Motor neuron (in vitro differentiated cells): ENCODE measurements at regions not wholly inside any gene's neighbourhood (a gene's known extent, or its start where the extent isn't known, plus 50 kb on each side); places are given as distances from the start of the nearest gene placed in this dataset.

Experiments used
- ATAC-seq, 8 experiments: fragments of 200-7000 bp; cut with Tn5 transposase; replicated peaks in 6 of 8; 2 replicates each; pipeline ENCODE4 v1.8.0; 2021; ENCODE audit warnings: mild to moderate bottlenecking in 8 of 8, moderate library complexity in 8 of 8
- H3K27ac ChIP-seq, 2 donors: fragments of 250-450 bp; sonication (Bioruptor Pico); 2 replicates each; pipeline ENCODE4 v1.9.0; 2021; ENCODE audit warnings: antibody characterized with exemption in 2 of 2, mild to moderate bottlenecking in 2 of 2, moderate library complexity in 1 of 2
- H3K4me1 ChIP-seq, 2 donors: fragments of 250-450 bp; sonication (Bioruptor Pico); replicated peaks in 1 of 2; 2 replicates each; pipeline ENCODE4 v1.6.1; 2021; ENCODE audit warnings: antibody characterized with exemption in 2 of 2, mild to moderate bottlenecking in 2 of 2, moderate library complexity in 1 of 2
- H3K4me3 ChIP-seq, 5 donors: fragments of 250-450 bp; sonication (Bioruptor Pico); 2 replicates each; pipeline ENCODE4 v1.9.0; 2021; ENCODE audit warnings: antibody characterized with exemption in 5 of 5, mild to moderate bottlenecking in 5 of 5, moderate library complexity in 4 of 5
- WGBS, 10 experiments: fragments of 450-650 bp; shearing (Covaris generic); methylation state at CpG; one replicate each; pipeline ENCODE4 v1.0.0; 2022; 5-methylcytosine and 5-hydroxymethylcytosine counted together
- in situ Hi-C, 9 experiments: fragments of 400-800 bp; cut with MboI; loops; one replicate each; pipeline ENCODE4 v1.15.0; 2021; ENCODE audit warnings: low sequenced_read_pairs in 9 of 9, low pct_unique_long_range_greater_than_20kb in 2 of 9; ENCODE audit not compliant: unreplicated experiment in 9 of 9

DNA sequence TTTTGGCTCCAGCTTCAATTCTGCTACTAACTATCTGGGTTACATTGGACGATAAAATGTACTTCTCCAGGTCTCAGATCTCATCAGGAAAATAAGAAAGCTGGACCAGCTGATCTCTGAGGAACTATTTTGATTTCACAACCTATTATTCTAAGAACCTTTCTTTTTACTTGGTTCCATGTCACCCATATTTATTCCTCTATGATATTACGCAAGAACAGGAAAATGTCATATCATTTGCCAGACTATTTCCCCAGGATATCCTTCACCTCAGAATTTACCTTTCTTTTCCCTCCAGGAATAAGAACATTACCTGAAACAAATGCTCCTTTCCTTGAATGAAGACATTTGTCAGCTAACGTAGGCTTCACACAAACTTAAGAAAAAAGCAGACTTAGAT lies 387.5 kb upstream of the RAG2 start:
- Histone ChIP-seq H3K4me3 (no peak overlapping the region), H3K4me1 (no peaks in the 10 kb centered on the region), H3K27ac (no peak overlapping the region)
- in situ Hi-C loops: no loop called here
- WGBS, 10 experiments: 18 to 90% (median 59%) methylated on average over 2 to 3 of the region's 3 CpGs
- ATAC-seq: no peak

DNA sequence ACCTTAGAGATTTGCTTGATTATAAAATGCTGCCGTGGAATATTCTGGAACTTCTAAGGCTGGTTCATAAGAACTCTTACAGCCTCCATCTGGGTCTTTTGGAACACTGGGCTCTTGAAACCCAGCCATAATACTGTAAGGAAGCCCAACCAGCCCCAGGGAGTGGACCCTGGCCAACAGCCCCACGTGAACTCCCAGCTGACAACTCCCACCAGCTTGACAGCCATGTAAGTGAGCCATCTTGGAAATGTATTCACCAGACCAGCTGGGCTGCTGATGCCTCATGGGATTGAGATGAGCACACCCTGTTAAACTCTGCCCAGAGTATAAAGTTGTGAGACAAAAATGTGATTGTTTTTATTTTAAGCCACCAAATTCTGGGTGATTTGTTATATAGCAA lies 378.7 kb upstream of the RAG2 start:
- no peak for ATAC-seq
- H3K4me3 ChIP-seq: no peak overlapping the region
- H3K27ac ChIP-seq: no peak overlapping the region
- in situ Hi-C loops: no loop called here
- H3K4me1 ChIP-seq: no peaks in the 10 kb centered on the region
- 0 to 100% (median 29%) methylated on average over 1 to 2 of the region's 2 CpGs; no CpG with 5 or more reads in 3 of the 10 experiments for WGBS, 10 experiments

DNA sequence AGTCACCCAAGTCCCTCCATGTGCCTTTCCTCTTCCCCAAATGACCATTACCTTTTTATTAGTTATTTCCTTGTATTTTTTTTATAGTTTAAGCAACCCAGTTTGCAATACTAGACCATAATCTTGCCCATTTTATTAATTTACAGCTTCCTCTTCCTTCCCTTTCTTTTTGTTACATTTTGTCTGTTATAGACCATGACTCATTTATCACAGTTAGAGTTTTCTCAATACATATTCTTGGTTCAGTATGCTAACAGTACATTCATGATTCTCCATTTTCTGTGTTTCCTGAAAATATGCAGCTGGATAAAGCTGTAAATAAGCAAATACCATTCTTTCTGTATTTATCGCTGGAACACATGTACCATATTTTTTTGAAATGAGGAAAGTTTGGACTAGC lies 376.7 kb upstream of the RAG2 start:
- in situ Hi-C loops: no loop called here
- Histone ChIP-seq H3K4me1 (no peaks in the 10 kb centered on the region), H3K4me3 (no peak overlapping the region), H3K27ac (no peak overlapping the region)
- ATAC-seq: no peak
- WGBS, 10 experiments: 60 to 100% (median 88%) methylated on average over 1 of the region's 1 CpG; no CpG with 5 or more reads in 2 of the 10 experiments

DNA sequence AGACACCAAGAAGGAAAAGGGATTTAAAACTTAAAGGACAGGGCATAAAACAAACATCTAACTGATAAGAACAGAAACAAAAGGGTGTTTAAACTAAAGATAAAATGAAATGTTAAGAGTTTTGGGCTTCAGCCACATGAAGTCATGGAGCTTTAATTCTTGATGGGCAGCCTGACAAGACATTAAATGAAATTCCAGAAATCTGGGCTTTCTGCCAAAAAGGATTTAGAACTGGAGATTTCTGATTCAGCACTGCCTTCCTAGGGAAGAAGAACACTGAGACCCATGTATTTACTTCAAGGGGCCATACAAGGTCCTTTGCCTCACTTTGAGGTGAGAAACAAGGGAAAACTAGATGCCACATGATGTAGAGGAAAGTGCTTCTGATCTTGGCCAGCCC lies 355.9 kb upstream of the RAG2 start:
- H3K27ac ChIP-seq: no peak overlapping the region
- no peak for ATAC-seq
- H3K4me1 ChIP-seq: no peaks in the 10 kb centered on the region
- H3K4me3 ChIP-seq: no peak overlapping the region
- in situ Hi-C loops: no loop called here

DNA sequence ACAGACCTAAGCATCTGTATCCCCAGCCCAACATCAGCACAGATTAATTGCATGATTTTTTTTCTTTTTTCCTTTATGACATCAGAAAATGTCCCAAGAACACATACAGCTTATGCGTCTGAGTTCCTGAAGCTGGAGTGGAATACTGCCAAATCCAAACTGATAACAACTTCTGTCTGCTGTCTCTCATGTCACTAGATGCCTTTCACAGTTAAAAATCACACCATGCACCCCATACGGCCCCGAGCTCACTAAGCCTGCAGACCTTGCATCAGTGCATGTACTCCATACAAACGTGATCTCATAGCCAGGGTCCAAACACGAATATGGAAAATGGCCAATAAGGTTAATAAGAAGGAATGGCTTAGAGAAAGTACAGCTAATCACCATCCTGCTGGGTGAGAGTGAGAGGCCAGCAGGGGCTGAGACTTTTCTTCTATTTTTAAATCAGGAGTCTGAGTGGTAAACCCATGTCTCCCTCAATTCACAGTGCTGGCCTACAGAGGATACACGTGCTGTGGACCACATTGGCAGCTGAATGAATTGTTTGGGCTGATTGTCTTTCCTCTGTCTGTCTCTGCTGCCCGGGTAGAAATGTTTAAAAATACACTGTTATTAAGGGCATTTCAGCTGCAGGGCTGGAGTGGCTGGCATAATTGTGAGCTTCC lies 350.6 kb upstream of the RAG2 start:
- H3K27ac ChIP-seq: no peak overlapping the region
- in situ Hi-C loops: no loop called here
- peak in 2 of 8 experiments; percentile 2 to 29 for ATAC-seq

DNA sequence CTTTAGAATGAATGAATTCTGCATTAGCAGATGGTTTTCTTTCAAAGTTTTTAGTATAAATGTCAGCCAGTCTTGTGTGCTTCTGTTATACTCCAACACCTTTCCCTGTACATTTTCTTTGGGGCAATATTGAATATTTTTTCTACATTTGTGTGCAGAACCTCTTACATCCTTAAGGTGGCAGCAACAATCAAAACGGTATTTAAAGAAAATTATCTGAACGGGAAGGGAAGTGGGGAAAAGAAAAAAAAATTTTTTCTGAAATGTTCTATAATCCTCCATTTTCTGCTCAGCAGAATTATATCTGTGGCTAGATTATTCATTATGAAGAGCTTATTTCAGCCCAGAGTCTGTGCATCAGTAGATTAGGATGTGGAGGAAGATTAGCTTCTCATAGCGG lies 347.3 kb upstream of the RAG2 start:
- Histone ChIP-seq H3K4me3 (no peak overlapping the region), H3K4me1 (no peaks in the 10 kb centered on the region), H3K27ac (no peak overlapping the region)
- in situ Hi-C loops: no loop called here
- 8 to 100% (median 39%) methylated on average over 1 to 3 of the region's 3 CpGs for WGBS, 10 experiments
- no peak for ATAC-seq

More for the DNA sequence above, 350.6 kb upstream of the RAG2 start:
- no peaks in the 10 kb centered on the region for H3K4me1 ChIP-seq
- 6 to 90% (median 58%) methylated on average over 1 to 4 of the region's 7 CpGs; no CpG with 5 or more reads in 1 of the 10 experiments for WGBS, 10 experiments
- no peak overlapping the region for H3K4me3 ChIP-seq

DNA sequence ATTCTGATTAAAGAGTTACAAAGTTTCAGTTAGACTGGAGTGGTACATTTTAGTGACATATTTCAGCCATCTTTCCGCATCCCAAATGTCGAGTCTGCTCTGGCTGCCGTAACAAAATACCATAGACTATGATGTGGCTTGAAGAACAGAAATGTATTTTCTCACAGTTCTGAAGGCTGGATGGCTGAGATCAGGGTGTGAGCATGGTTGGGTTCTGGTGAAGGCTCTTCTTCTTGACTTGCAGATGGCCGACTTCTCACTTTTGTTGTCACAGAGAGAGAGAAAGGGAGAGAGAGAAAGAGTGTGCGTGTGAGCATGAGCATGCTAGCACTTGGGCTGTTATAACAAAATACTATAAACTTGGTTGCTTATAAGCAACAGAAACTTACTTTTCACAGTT lies 335.4 kb upstream of the RAG2 start:
- H3K4me3 ChIP-seq: no peak overlapping the region
- no peak overlapping the region for H3K27ac ChIP-seq
- in situ Hi-C loops: no loop called here
- no peaks in the 10 kb centered on the region for H3K4me1 ChIP-seq
- no peak for ATAC-seq
- 24 to 100% (median 89%) methylated on average over 2 to 5 of the region's 5 CpGs for WGBS, 10 experiments

DNA sequence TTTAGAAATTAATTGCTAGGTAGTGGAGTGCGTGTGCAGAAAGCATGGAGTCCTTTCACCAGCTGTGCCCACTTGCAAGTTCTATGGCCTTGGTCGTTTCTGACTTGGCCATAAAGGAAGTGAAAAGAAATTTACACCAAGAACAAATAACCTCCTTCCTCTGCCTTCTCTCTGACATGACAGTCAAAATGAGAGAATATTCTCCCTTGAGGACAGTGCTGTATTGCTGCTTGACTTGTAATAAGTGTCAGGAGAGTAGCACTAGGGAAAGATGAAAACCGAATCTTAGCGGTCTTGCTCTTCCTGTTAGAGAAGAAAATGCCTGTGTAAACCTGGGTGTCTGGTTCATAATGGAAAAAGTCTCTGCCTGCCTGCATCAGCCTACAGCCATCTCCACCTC lies 333.1 kb upstream of the RAG2 start:
- ATAC-seq: no peak
- no peak overlapping the region for H3K27ac ChIP-seq
- in situ Hi-C loops: no loop called here
- no peaks in the 10 kb centered on the region for H3K4me1 ChIP-seq
- WGBS, 10 experiments: 0 to 100% (median 67%) methylated on average over 1 to 4 of the region's 4 CpGs
- H3K4me3 ChIP-seq: no peak overlapping the region

DNA sequence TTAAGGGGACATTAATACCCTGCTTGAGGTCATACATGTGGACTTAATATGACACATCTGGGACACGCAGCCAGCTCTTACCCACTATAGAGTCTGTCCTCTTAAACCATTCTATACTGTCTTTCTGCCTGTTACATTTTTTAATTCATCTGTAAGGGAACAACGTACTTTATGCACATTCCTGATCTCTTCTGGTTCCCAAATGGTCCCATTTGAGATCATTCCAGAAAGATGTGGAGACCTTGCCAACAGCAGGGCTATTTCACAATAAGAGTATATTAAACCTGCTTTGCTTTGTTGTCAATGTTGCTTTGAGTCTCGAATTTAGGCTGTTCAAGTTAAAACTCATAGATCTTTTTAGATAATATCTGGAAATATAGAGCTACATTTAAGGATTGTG lies 332.2 kb upstream of the RAG2 start:
- no peaks in the 10 kb centered on the region for H3K4me1 ChIP-seq
- H3K27ac ChIP-seq: no peak overlapping the region
- WGBS, 10 experiments: 0 to 100% (median 31%) methylated on average over 1 to 3 of the region's 3 CpGs
- in situ Hi-C loops: no loop called here
- H3K4me3 ChIP-seq: no peak overlapping the region
- no peak for ATAC-seq

DNA sequence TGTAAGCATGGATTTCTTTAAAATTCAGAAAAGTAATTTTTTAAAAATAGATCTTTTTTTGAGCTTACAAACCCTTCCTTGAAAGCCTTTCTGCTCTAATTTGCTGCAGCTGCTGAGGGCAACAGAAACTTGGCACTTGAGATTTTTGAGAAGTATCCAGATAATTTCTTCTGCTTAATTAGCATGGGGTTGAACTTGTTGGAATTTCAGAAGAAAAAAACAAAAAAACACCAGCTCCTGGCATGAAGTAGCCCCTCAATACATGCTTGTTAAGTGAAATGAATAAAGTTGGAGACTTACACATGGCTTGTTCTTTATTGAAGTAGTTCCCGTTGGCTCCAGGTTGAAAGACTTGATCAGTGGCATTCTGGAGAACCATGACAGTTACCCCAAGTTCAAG lies 331.4 kb upstream of the RAG2 start:
- no peak overlapping the region for H3K27ac ChIP-seq
- H3K4me3 ChIP-seq: no peak overlapping the region
- in situ Hi-C loops: no loop called here
- ATAC-seq: no peak
- whole genome bisulfite sequencing, 10 experiments: 0 to 100% (median 13%) methylated on average over 1 of the region's 1 CpG; no CpG with 5 or more reads in 5 of the 10 experiments
- no peaks in the 10 kb centered on the region for H3K4me1 ChIP-seq

DNA sequence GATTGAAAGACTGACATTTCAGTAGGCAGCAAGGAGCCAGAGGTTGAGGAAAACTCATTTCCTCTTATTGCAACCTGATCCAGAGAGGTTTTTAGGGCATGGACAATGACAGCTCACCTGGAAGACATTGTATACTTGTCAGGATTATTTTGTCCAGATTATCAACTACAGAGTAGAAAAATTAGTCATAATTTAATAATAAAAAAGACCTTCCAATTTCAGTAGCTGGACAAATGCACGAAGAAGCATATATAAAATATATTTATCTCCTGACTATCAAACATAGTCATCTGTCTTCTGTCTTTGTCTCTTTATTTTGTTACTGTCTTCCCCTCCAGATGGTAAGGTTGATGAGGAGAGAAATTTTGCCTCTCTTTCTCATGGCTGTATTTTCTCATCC lies 330.6 kb upstream of the RAG2 start:
- in situ Hi-C loops: no loop called here
- H3K27ac ChIP-seq: no peak overlapping the region
- H3K4me1 ChIP-seq: no peaks in the 10 kb centered on the region
- no peak overlapping the region for H3K4me3 ChIP-seq
- 0 to 100% (median 20%) methylated on average over 1 of the region's 1 CpG; no CpG with 5 or more reads in 3 of the 10 experiments for WGBS, 10 experiments
- ATAC-seq: no peak

DNA sequence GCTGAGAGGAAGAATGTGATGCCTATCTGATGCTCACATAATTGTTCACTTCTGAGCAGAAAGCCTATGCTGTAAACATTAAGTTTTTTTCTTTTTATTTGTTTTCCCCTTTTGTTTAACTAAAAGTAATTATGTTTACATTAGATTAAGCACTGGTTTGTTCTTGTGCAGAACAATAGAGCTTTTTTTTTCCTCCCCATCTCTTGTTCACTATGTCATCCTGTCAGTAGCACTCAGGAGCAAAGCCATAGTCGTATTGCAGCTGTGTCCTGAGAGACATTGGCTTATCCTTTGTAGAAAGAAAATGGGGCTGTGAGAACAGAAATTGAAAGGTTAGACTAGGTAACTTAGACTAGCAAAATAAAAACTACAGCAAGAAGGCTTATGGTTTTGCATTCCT lies 301.8 kb upstream of the RAG2 start:
- Histone ChIP-seq H3K4me3 (no peak overlapping the region), H3K27ac (no peak overlapping the region), H3K4me1 (peaks cover 0 to 6% of the 10 kb centered on the region in 2 donors)
- peak in 4 of 8 experiments; percentile 26 to 76 (median 38) for ATAC-seq
- whole genome bisulfite sequencing, 10 experiments: 0 to 50% (median 5%) methylated on average over 1 of the region's 1 CpG; no CpG with 5 or more reads in 2 of the 10 experiments
- in situ Hi-C loops: no loop called here

DNA sequence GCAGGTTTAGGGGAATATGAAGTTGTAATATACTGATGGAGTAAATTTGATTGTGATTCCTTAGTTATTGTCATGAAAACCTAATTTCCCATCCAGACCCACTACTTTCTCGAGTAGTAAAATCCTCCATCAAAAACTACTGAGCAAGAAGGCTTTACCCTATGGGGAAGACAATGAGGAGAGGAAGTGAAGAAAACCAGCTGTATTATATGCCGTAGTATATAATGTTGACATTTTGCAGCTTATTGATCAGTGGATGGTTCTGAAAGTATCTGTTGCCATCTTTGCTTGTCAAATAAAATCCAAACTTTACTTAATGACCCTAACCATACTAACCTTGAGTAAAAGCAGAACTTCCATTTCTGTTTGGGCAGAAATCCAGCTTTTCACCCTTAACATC lies 292.8 kb upstream of the RAG2 start:
- H3K27ac ChIP-seq: no peak overlapping the region
- in situ Hi-C loops: no loop called here
- ATAC-seq: no peak
- peaks cover 2 to 6% of the 10 kb centered on the region in 2 donors for H3K4me1 ChIP-seq
- no peak overlapping the region for H3K4me3 ChIP-seq
- WGBS, 10 experiments: 0 to 83% (median 47%) methylated on average over 1 to 2 of the region's 2 CpGs

DNA sequence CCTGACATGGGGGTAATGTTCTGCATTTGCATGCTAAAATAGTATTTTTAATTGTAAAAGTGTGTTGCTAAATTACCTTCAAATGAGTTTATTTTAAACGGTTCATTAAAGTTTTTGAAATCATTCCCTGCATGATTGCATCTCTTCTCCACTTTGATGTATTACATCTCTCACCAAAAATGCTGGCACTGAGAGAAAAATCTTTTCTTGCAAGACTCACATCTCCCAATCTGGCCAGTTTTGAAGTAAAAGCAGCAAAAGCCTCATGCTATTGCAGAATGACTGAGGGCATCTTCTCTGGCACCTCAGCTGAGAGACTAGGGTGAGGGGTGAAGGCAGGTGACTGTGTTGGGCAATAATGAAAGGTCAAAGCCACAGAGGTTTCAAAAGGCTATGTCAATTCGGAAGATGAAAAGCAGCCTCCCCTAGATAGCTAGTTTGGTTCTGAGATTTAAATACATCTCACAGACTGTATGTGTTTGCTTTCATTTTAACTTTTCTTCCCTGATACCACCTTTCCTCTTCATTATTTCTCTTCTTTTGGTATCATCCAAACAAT lies 292.2 kb upstream of the RAG2 start:
- ATAC-seq: no peak
- peaks cover 2 to 6% of the 10 kb centered on the region in 2 donors for H3K4me1 ChIP-seq
- in situ Hi-C loops: no loop called here
- no peak overlapping the region for H3K27ac ChIP-seq
- 0 to 80% (median 35%) methylated on average over 1 to 2 of the region's 2 CpGs; no CpG with 5 or more reads in 2 of the 10 experiments for WGBS, 10 experiments
- H3K4me3 ChIP-seq: no peak overlapping the region
